GM12865 (cell line): ENCODE measurements at regions not wholly inside any gene's neighbourhood (a gene's known extent, or its start where the extent isn't known, plus 50 kb on each side); places are given as distances from the start of the nearest gene placed in this dataset.

ENCODE experiments used
- DNase-seq: peaks from one replicate; pipeline ENCODE4 v3.0.0; 2010; ENCODE audit warnings: low read depth
- H3K4me3 ChIP-seq: 2 replicates; pipeline ENCODE4 v1.5.1; 2011; ENCODE audit warnings: mild to moderate bottlenecking, low read depth, low read length, control low read depth
- CTCF ChIP-seq: IDR thresholded peaks from 2 replicates; pipeline ENCODE4 v1.5.1; 2011; ENCODE audit warnings: low read length, control low read depth, low read depth, inconsistent platforms; ENCODE audit not compliant: insufficient read depth; ENCODE audit errors: missing control alignments

GRCh38 chr3:106610362-106610959, 741.6 kb upstream of the CBLB start:
- no peak overlapping the region for H3K4me3 ChIP-seq
- no peak for DNase-seq
- TF ChIP-seq CTCF, result no peak

- no peak for TF ChIP-seq CTCF
- no peak overlapping the region for H3K4me3 ChIP-seq
- DNase-seq, result no peak
These were observed 742.3 kb upstream of the CBLB start for GRCh38 chr3:106611116-106611515.

DNA sequence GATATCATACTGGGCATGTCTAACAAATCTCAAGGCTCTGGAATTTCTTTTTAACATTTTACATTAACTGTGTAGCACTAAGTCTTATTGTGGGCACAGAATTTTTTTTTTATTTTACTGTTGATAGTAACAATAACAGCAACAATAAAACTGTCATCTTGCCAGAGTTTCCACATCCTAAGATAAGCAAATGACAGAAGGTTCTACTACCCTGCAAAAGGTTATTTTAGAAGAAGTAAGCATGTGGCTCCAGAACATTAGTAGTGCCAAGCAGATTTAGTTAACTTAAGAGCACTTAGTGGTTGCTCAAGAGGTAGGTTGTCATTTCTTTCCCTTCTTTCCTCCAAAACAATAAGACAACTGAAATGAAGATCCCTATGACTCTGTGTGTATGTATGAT, 743.0 kb upstream of the CBLB start:
- TF ChIP-seq CTCF, result no peak
- no peak for DNase-seq
- H3K4me3 ChIP-seq, result no peak overlapping the region

DNA sequence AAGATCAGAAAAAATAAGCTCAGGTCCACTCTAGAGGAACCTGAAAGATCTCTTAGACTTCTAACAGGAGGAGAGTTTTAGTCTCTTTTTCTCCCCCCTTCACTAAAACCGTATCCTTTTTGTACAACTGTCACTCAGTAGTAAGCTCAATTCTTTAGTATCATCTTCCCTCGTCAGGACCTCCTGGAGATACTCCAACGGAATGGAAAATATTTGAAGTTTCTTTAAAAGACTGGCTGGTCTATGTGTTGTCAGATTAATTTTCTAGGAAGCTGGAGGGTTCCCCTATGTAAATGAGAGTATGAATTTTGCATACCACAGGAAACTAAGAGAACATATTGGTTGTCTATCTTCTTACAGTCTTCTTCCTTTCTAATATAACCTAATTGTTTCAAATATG, 747.7 kb upstream of the CBLB start:
- TF ChIP-seq CTCF, result no peak
- no peak for DNase-seq
- H3K4me3 ChIP-seq, result no peak overlapping the region

DNA sequence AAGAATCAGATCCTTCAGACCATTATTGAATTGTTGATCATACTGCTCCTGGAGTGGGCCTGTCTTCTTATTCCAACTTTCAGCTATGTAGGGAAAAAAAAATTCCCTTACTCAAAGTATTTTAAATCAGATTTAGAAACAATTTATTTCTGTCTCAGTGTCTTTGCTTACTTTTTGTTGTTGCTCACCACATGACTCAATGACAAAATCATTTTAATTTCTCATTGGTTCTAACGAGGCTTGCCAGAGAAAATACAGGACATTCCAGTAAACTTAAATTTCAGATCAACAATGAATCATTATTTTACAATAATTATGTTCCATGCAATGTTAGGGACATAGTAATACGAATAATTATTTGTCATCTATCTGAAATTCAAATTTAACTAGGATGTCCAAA, 748.5 kb upstream of the CBLB start:
- H3K4me3 ChIP-seq, result no peak overlapping the region
- TF ChIP-seq CTCF, result no peak
- DNase-seq, result no peak

GRCh38 chr3:106620646-106621045, 751.8 kb upstream of the CBLB start:
- no peak overlapping the region for H3K4me3 ChIP-seq
- DNase-seq, result no peak
- TF ChIP-seq CTCF, result no peak

DNA sequence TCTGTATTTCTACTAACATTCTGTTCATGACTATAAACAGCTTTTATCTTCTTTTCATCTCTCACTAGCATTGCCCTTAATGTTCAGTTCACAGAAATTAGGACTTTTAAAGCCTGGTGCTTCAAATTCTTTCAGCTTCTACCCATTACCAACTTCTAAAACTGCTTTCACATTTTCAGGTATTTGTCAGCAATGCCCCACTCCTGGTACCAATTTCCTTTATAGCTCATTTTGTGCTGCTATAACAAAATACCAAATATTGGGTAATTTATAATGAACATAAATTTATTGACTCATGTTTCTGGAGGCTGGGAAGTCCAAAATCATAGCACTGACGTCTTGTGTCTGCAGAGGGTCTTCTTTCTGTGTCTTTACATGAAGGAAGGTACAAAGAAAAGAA, 753.1 kb upstream of the CCDC54 start:
- no peak for DNase-seq
- H3K4me3 ChIP-seq, result no peak overlapping the region
- TF ChIP-seq CTCF, result no peak
